Activated naive CD4-positive, alpha-beta T cell treated with anti-CD3 and anti-CD28 coated beads, Interleukin-2, amount 50 U/mL, for 72 hours (primary cell): ENCODE measurements at regions not wholly inside any gene's neighbourhood (a gene's known extent, or its start where the extent isn't known, plus 50 kb on each side); places are given as distances from the start of the nearest gene placed in this dataset.

Experiments used
- ATAC-seq, 2 donors: fragments of 150-1000 bp; cut with Tn5 transposase; 2 replicates each; pipeline ENCODE4 v1.10.0; 2021; ENCODE audit warnings: mild to moderate bottlenecking in 2 of 2, moderate library complexity in 2 of 2
- DNase-seq, 2 donors: peaks; one replicate each; pipeline ENCODE4 v3.0.0; 2021 to 2022; ENCODE audit warnings: low spot score in 2 of 2
- H3K27ac Mint-ChIP-seq, 2 donors: one replicate each; pipeline ENCODE4 v1.8.0; 2022; ENCODE audit warnings: mild to moderate bottlenecking in 2 of 2, mixed read lengths in 2 of 2
- H3K36me3 Mint-ChIP-seq, 2 donors: one replicate each; pipeline ENCODE4 v1.8.0; 2022; ENCODE audit warnings: mixed read lengths in 2 of 2
- H3K9me3 Mint-ChIP-seq, 2 donors: one replicate each; pipeline ENCODE4 v1.8.0; 2022; ENCODE audit warnings: mixed read lengths in 2 of 2

GRCh38 chr1:13994386-13994785, 294.4 kb downstream of the PRDM2 start:
- Mint-ChIP-seq H3K27ac (no peak overlapping the region), H3K9me3 (peaks cover 16 to 25% of the 10 kb centered on the region in 2 donors)

GRCh38 chr1:13996334-13996733, 296.3 kb downstream of the PRDM2 start:
- H3K9me3 Mint-ChIP-seq = peaks cover 27 to 38% of the 10 kb centered on the region in 2 donors
- H3K27ac Mint-ChIP-seq = no peak overlapping the region
- DNase-seq (no peak), ATAC-seq (no peak)
- H3K36me3 Mint-ChIP-seq = peaks cover 16 to 39% of the 10 kb centered on the region in 2 donors

More at GRCh38 chr1:13994386-13994785, 294.4 kb downstream of the PRDM2 start:
- no peak for ATAC-seq
- no peak for DNase-seq
- H3K36me3 Mint-ChIP-seq = peaks cover 5 to 25% of the 10 kb centered on the region in 2 donors

- Mint-ChIP-seq H3K9me3 (peaks cover 18 to 19% of the 10 kb centered on the region in 2 donors), H3K36me3 (peaks cover 12 to 24% of the 10 kb centered on the region in 2 donors), H3K27ac (no peak overlapping the region)
- DNase-seq (no peak), ATAC-seq (no peak)
These were observed 303.6 kb downstream of the PRDM2 start for GRCh38 chr1:14003552-14003951.

- H3K36me3 Mint-ChIP-seq = peaks cover 0 to 7% of the 10 kb centered on the region in 2 donors
These were observed 309.6 kb downstream of the PRDM2 start for GRCh38 chr1:14009582-14009981.

GRCh38 chr1:14010476-14010875, 310.5 kb downstream of the PRDM2 start:
- DNase-seq = no peak
- H3K36me3 Mint-ChIP-seq = peaks cover 0 to 7% of the 10 kb centered on the region in 2 donors
- H3K9me3 Mint-ChIP-seq = peaks cover 0 to 7% of the 10 kb centered on the region in 2 donors
- ATAC-seq = no peak
- no peak overlapping the region for H3K27ac Mint-ChIP-seq

More at GRCh38 chr1:14009582-14009981, 309.6 kb downstream of the PRDM2 start:
- ATAC-seq (no peak), DNase-seq (no peak)
- peaks cover 0 to 7% of the 10 kb centered on the region in 2 donors for H3K9me3 Mint-ChIP-seq
- H3K27ac Mint-ChIP-seq = no peak overlapping the region

- Mint-ChIP-seq H3K36me3 (peaks cover 0 to 7% of the 10 kb centered on the region in 2 donors), H3K27ac (peak overlapping the region in 1 of 2 donors; percentile 6), H3K9me3 (peaks cover 0 to 7% of the 10 kb centered on the region in 2 donors)
- DNase-seq = no peak
- ATAC-seq = no peak
These were observed 311.1 kb downstream of the PRDM2 start for GRCh38 chr1:14011132-14011531.

GRCh38 chr1:14011888-14012287, 311.9 kb downstream of the PRDM2 start:
- DNase-seq = no peak
- H3K36me3 Mint-ChIP-seq = peaks cover 0 to 6% of the 10 kb centered on the region in 2 donors

GRCh38 chr1:14014929-14015328, 314.9 kb downstream of the PRDM2 start:
- H3K36me3 Mint-ChIP-seq = no peaks in the 10 kb centered on the region
- no peak overlapping the region for H3K27ac Mint-ChIP-seq
- no peaks in the 10 kb centered on the region for H3K9me3 Mint-ChIP-seq
- no peak for ATAC-seq
- DNase-seq = no peak

More at GRCh38 chr1:14011888-14012287, 311.9 kb downstream of the PRDM2 start:
- Mint-ChIP-seq H3K27ac (no peak overlapping the region), H3K9me3 (peaks cover 0 to 5% of the 10 kb centered on the region in 2 donors)
- ATAC-seq = no peak

- no peaks in the 10 kb centered on the region for H3K36me3 Mint-ChIP-seq
- no peak for ATAC-seq
- no peak for DNase-seq
- no peaks in the 10 kb centered on the region for H3K9me3 Mint-ChIP-seq
- H3K27ac Mint-ChIP-seq = no peak overlapping the region
These were observed 315.9 kb downstream of the PRDM2 start for GRCh38 chr1:14015917-14016316.

GRCh38 chr1:14017531-14017961, 317.6 kb downstream of the PRDM2 start:
- H3K9me3 Mint-ChIP-seq = no peaks in the 10 kb centered on the region
- no peak overlapping the region for H3K27ac Mint-ChIP-seq
- no peak for DNase-seq
- H3K36me3 Mint-ChIP-seq = no peaks in the 10 kb centered on the region
- ATAC-seq = no peak

GRCh38 chr1:14019461-14019860, 319.5 kb downstream of the PRDM2 start:
- DNase-seq (no peak), ATAC-seq (no peak)
- Mint-ChIP-seq H3K27ac (no peak overlapping the region), H3K36me3 (no peaks in the 10 kb centered on the region), H3K9me3 (peaks cover 0 to 4% of the 10 kb centered on the region in 2 donors)

GRCh38 chr1:14020006-14020405, 320.0 kb downstream of the PRDM2 start:
- ATAC-seq (no peak), DNase-seq (no peak)
- Mint-ChIP-seq H3K27ac (no peak overlapping the region), H3K36me3 (no peaks in the 10 kb centered on the region), H3K9me3 (peaks cover 0 to 4% of the 10 kb centered on the region in 2 donors)

GRCh38 chr1:14027099-14027498, 327.1 kb downstream of the PRDM2 start:
- Mint-ChIP-seq H3K27ac (no peak overlapping the region), H3K9me3 (peaks cover 4 to 6% of the 10 kb centered on the region in 2 donors)

GRCh38 chr1:14031461-14031860, 331.5 kb downstream of the PRDM2 start:
- peaks cover 13 to 21% of the 10 kb centered on the region in 2 donors for H3K9me3 Mint-ChIP-seq
- no peak for DNase-seq

More at GRCh38 chr1:14027099-14027498, 327.1 kb downstream of the PRDM2 start:
- no peaks in the 10 kb centered on the region for H3K36me3 Mint-ChIP-seq
- no peak for ATAC-seq
- DNase-seq = no peak

GRCh38 chr1:14034506-14034905, 334.5 kb downstream of the PRDM2 start:
- DNase-seq = no peak

More at GRCh38 chr1:14031461-14031860, 331.5 kb downstream of the PRDM2 start:
- Mint-ChIP-seq H3K27ac (no peak overlapping the region), H3K36me3 (peaks cover 0 to 5% of the 10 kb centered on the region in 2 donors)
- no peak for ATAC-seq

GRCh38 chr1:14037101-14037847, 337.3 kb downstream of the PRDM2 start:
- ATAC-seq (no peak), DNase-seq (no peak)
- peaks cover 26 to 30% of the 10 kb centered on the region in 2 donors for H3K9me3 Mint-ChIP-seq
- H3K27ac Mint-ChIP-seq = no peak overlapping the region
- H3K36me3 Mint-ChIP-seq = peaks cover 12 to 24% of the 10 kb centered on the region in 2 donors

More at GRCh38 chr1:14034506-14034905, 334.5 kb downstream of the PRDM2 start:
- Mint-ChIP-seq H3K9me3 (peaks cover 13 to 16% of the 10 kb centered on the region in 2 donors), H3K27ac (no peak overlapping the region), H3K36me3 (peaks cover 0 to 5% of the 10 kb centered on the region in 2 donors)
- ATAC-seq = no peak

GRCh38 chr1:14039582-14040430, 339.8 kb downstream of the PRDM2 start:
- peaks cover 21 to 29% of the 10 kb centered on the region in 2 donors for H3K9me3 Mint-ChIP-seq
- no peak for ATAC-seq
- no peak for DNase-seq
- no peak overlapping the region for H3K27ac Mint-ChIP-seq
- H3K36me3 Mint-ChIP-seq = peaks cover 22 to 23% of the 10 kb centered on the region in 2 donors
